ENCODE measurements at regions not wholly inside any gene's neighbourhood (a gene's known extent, or its start where the extent isn't known, plus 50 kb on each side); places are given as distances from the start of the nearest gene placed in this dataset.

DNA sequence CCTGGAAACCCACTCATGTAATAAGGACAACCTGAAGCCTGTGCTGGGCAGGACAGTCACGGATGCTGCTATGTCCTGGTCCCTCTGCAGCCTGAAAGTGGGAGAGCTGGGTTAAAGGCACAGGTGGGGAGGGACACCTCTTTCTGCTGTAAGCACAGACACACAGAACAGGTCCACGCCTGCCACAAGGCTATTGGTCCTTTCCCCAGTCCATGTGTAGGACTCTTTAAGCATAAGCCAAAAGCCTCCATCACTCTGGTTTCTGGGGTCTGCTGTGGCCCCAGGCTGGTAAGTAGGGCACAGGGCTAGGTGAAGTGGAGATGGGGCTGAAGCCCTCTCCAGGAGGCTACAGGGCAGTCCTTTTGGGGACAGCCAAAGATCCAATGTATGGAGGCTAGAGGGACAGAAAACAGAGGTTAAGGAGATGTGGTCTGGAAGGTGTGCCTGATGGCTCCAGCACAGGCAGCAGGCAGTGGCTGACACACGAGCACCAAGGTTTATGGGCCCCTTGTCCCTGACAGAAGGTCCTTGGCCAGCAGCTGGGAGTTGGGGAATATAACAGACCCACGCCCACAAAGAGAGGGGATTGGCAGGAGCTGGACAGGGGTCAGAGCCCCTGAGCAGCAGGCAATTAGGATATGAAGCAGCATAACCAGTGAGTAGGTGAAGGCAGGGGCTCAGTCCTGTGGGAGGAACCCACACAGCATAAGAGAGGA, 203.6 kb upstream of the MVB12B start:
- no peak overlapping the region for H3K27ac ChIP-seq (ENCODE audit: low read depth in 1 of 2, low read length in 1 of 2)
- no peaks in the 10 kb centered on the region for H3K4me1 ChIP-seq (ENCODE audit: control insufficient read depth in 2 of 2, insufficient read depth in 2 of 2, low read length in 2 of 2)
- H3K36me3 ChIP-seq (ENCODE audit: control insufficient read depth in 2 of 2, insufficient read depth in 2 of 2, low read length in 1 of 2) = no peaks in the 10 kb centered on the region
- no peaks in the 10 kb centered on the region for H3K9me3 ChIP-seq (ENCODE audit: control insufficient read depth in 2 of 2, insufficient read depth in 1 of 2, low read length in 1 of 2)
- H3K4me3 ChIP-seq (ENCODE audit: low read length in 2 of 2) = no peak overlapping the region
- H3K27me3 ChIP-seq (ENCODE audit: control insufficient read depth in 2 of 2, insufficient read depth in 1 of 2, low read length in 1 of 2) = peaks cover 0 to 13% of the 10 kb centered on the region in 2 donors
- whole genome bisulfite sequencing = 77% methylated on average over 4 of the region's 4 CpGs
- no peak for DNase-seq (ENCODE audit: low read depth in 6 of 9, low spot score in 9 of 9)

DNA sequence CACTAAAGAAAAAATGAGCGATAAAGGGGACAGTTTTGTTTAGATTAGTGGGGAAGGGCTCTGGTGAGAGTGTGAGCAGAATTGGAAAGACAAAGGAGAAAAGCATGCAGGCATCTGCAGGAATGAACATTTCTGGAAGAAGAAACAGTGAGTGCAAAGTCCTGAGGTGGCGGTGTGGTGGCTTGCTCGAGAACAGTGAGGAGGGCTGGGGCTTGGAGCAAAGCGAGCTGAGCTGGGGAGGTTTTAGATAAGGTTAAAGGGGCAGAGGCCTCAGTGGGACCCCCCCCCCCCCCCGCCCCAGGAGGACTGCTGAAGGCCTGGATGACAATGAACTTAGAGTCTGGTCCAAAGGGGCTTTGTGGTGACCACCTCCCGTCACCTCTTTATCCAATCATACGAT, 202.7 kb upstream of the MVB12B start:
- no peaks in the 10 kb centered on the region for H3K9me3 ChIP-seq (ENCODE audit: control insufficient read depth in 2 of 2, insufficient read depth in 1 of 2, low read length in 1 of 2)
- peaks cover 0 to 14% of the 10 kb centered on the region in 2 donors for H3K27me3 ChIP-seq (ENCODE audit: control insufficient read depth in 2 of 2, insufficient read depth in 1 of 2, low read length in 1 of 2)
- H3K4me3 ChIP-seq (ENCODE audit: low read length in 2 of 2) = no peak overlapping the region
- H3K27ac ChIP-seq (ENCODE audit: low read depth in 1 of 2, low read length in 1 of 2) = no peak overlapping the region
- H3K4me1 ChIP-seq (ENCODE audit: control insufficient read depth in 2 of 2, insufficient read depth in 2 of 2, low read length in 2 of 2) = no peaks in the 10 kb centered on the region
- WGBS = 69% methylated on average over 7 of the region's 7 CpGs
- no peak for DNase-seq (ENCODE audit: low read depth in 6 of 9, low spot score in 9 of 9)
- no peaks in the 10 kb centered on the region for H3K36me3 ChIP-seq (ENCODE audit: control insufficient read depth in 2 of 2, insufficient read depth in 2 of 2, low read length in 1 of 2)

DNA sequence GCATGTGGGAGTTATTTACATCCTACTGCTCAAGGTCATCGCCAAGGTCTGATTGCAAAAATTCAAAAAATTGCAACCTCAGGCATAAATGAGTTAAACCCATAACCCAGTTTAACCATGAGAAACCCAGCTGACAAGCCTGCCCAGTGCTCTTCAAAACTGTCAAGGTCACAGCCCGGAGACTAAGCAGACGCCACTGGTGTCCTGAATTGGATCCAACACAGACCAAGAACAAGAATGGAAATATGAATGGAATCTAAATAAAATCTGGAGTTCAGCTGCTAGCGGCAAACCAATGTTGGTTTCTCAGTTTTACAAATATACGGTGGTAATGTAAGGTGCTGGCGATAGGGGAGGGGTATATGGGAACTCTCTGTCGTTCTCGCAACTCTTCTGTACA, 201.5 kb upstream of the MVB12B start:
- DNase-seq (ENCODE audit: low read depth in 6 of 9, low spot score in 9 of 9) = no peak
- Histone ChIP-seq H3K4me1 (ENCODE audit: control insufficient read depth in 2 of 2, insufficient read depth in 2 of 2, low read length in 2 of 2) (no peaks in the 10 kb centered on the region), H3K36me3 (ENCODE audit: control insufficient read depth in 2 of 2, insufficient read depth in 2 of 2, low read length in 1 of 2) (no peaks in the 10 kb centered on the region), H3K4me3 (ENCODE audit: low read length in 2 of 2) (no peak overlapping the region), H3K27ac (ENCODE audit: low read depth in 1 of 2, low read length in 1 of 2) (no peak overlapping the region), H3K27me3 (ENCODE audit: control insufficient read depth in 2 of 2, insufficient read depth in 1 of 2, low read length in 1 of 2) (peaks cover 0 to 16% of the 10 kb centered on the region in 2 donors), H3K9me3 (ENCODE audit: control insufficient read depth in 2 of 2, insufficient read depth in 1 of 2, low read length in 1 of 2) (no peaks in the 10 kb centered on the region)
- WGBS = 95% methylated on average over 8 of the region's 8 CpGs

DNA sequence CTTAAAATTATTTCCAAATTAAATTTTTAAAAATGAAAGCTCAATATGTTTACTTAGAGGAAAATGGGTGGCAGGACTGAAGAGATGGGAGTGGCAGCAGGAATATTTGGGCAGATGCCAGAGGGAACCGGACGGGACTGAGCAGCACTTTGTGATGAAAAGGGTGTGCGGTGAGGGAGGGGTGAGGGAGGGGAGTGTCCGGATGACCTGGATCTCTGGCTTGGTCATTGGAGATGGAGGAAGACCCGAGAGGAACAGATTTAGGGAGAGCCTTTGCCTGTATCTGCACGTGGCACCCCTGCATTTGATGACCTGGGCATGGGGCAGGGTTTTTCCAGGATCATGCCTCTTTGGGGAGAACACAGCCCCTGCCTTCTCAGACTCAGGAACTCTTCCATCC, 201.1 kb upstream of the MVB12B start:
- no peak overlapping the region for H3K27ac ChIP-seq (ENCODE audit: low read depth in 1 of 2, low read length in 1 of 2)
- peaks cover 0 to 16% of the 10 kb centered on the region in 2 donors for H3K27me3 ChIP-seq (ENCODE audit: control insufficient read depth in 2 of 2, insufficient read depth in 1 of 2, low read length in 1 of 2)
- no peaks in the 10 kb centered on the region for H3K4me1 ChIP-seq (ENCODE audit: control insufficient read depth in 2 of 2, insufficient read depth in 2 of 2, low read length in 2 of 2)
- no peaks in the 10 kb centered on the region for H3K36me3 ChIP-seq (ENCODE audit: control insufficient read depth in 2 of 2, insufficient read depth in 2 of 2, low read length in 1 of 2)
- no peak for DNase-seq (ENCODE audit: low read depth in 6 of 9, low spot score in 9 of 9)
- no peaks in the 10 kb centered on the region for H3K9me3 ChIP-seq (ENCODE audit: control insufficient read depth in 2 of 2, insufficient read depth in 1 of 2, low read length in 1 of 2)
- H3K4me3 ChIP-seq (ENCODE audit: low read length in 2 of 2) = no peak overlapping the region
- 87% methylated on average over 6 of the region's 6 CpGs for WGBS

DNA sequence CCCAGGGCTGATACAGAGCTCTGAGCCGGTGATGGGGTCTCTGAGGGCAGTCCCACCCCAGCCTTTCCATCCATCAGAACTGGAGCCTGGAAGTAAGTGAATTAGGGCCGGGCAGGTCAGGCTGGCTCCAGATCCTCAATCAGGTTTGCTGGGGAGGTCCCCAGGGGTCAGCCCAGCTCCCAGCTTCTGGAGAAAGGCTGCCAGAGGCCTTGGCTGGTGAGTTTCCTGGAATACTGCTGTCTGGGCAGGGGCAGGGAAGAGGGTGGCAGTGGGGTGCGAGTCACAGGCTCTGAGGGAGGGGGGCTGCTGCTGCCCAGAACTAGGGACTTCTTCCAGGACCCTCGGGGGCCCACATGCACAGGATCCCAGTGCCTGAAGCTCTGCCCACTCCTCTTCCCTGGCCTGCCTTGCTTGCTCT, 200.6 kb upstream of the MVB12B start:
- Histone ChIP-seq H3K4me3 (ENCODE audit: low read length in 2 of 2) (no peak overlapping the region), H3K27me3 (ENCODE audit: control insufficient read depth in 2 of 2, insufficient read depth in 1 of 2, low read length in 1 of 2) (peaks cover 2 to 19% of the 10 kb centered on the region in 2 donors), H3K27ac (ENCODE audit: low read depth in 1 of 2, low read length in 1 of 2) (no peak overlapping the region), H3K36me3 (ENCODE audit: control insufficient read depth in 2 of 2, insufficient read depth in 2 of 2, low read length in 1 of 2) (no peaks in the 10 kb centered on the region), H3K4me1 (ENCODE audit: control insufficient read depth in 2 of 2, insufficient read depth in 2 of 2, low read length in 2 of 2) (no peaks in the 10 kb centered on the region), H3K9me3 (ENCODE audit: control insufficient read depth in 2 of 2, insufficient read depth in 1 of 2, low read length in 1 of 2) (no peaks in the 10 kb centered on the region)
- WGBS = 81% methylated on average over 4 of the region's 4 CpGs
- no peak for DNase-seq (ENCODE audit: low read depth in 6 of 9, low spot score in 9 of 9)

DNA sequence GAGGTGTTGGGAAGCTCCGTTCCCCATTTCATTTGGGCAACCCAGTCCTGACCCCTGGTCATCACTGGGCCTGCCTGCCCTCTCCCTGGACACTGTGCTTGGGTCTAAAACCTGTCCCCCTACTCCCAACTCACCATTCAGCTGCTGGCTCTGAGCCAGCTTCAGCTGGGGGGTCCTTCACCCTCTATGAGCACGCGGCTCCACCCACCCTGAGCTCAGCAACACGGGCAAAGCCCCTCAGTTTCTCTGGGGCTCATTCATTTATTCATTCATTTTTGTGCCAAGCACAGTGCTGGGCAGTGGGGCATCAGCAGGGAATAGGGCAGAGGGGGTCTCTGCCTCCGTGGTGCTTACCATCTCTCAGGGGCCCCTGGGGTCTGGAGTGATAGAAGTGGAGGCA, 199.8 kb upstream of the MVB12B start:
- Histone ChIP-seq H3K27ac (ENCODE audit: low read depth in 1 of 2, low read length in 1 of 2) (no peak overlapping the region), H3K4me1 (ENCODE audit: control insufficient read depth in 2 of 2, insufficient read depth in 2 of 2, low read length in 2 of 2) (no peaks in the 10 kb centered on the region), H3K36me3 (ENCODE audit: control insufficient read depth in 2 of 2, insufficient read depth in 2 of 2, low read length in 1 of 2) (no peaks in the 10 kb centered on the region), H3K9me3 (ENCODE audit: control insufficient read depth in 2 of 2, insufficient read depth in 1 of 2, low read length in 1 of 2) (no peaks in the 10 kb centered on the region), H3K4me3 (ENCODE audit: low read length in 2 of 2) (no peak overlapping the region), H3K27me3 (ENCODE audit: control insufficient read depth in 2 of 2, insufficient read depth in 1 of 2, low read length in 1 of 2) (peaks cover 2 to 21% of the 10 kb centered on the region in 2 donors)
- 89% methylated on average over 5 of the region's 5 CpGs for WGBS
- DNase-seq (ENCODE audit: low read depth in 6 of 9, low spot score in 9 of 9) = no peak

DNA sequence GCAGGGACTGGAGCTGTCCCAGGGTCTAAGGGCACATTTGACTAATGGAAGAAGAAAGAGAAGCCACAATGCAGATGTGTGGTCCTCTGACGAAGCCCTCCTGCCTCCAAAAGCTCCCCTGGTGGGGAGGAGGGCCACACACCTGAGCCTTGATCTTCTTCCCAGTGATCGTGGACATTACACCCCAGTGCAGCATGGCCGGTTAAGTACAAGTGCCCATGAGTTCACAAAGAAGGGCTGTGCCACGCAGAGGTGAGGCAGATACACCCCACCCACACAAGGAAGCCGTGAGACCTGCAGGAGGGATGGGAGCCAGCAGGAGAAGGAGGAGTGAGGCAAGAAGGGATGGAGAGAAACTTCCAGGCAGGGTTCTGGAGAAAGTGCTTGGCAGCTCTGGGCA, 199.0 kb upstream of the MVB12B start:
- no peaks in the 10 kb centered on the region for H3K36me3 ChIP-seq (ENCODE audit: control insufficient read depth in 2 of 2, insufficient read depth in 2 of 2, low read length in 1 of 2)
- H3K9me3 ChIP-seq (ENCODE audit: control insufficient read depth in 2 of 2, insufficient read depth in 1 of 2, low read length in 1 of 2) = no peaks in the 10 kb centered on the region
- 79% methylated on average over 5 of the region's 5 CpGs for WGBS
- H3K27me3 ChIP-seq (ENCODE audit: control insufficient read depth in 2 of 2, insufficient read depth in 1 of 2, low read length in 1 of 2) = peaks cover 2 to 21% of the 10 kb centered on the region in 2 donors
- H3K4me1 ChIP-seq (ENCODE audit: control insufficient read depth in 2 of 2, insufficient read depth in 2 of 2, low read length in 2 of 2) = no peaks in the 10 kb centered on the region
- H3K4me3 ChIP-seq (ENCODE audit: low read length in 2 of 2) = no peak overlapping the region
- no peak overlapping the region for H3K27ac ChIP-seq (ENCODE audit: low read depth in 1 of 2, low read length in 1 of 2)
- DNase-seq (ENCODE audit: low read depth in 6 of 9, low spot score in 9 of 9) = no peak

DNA sequence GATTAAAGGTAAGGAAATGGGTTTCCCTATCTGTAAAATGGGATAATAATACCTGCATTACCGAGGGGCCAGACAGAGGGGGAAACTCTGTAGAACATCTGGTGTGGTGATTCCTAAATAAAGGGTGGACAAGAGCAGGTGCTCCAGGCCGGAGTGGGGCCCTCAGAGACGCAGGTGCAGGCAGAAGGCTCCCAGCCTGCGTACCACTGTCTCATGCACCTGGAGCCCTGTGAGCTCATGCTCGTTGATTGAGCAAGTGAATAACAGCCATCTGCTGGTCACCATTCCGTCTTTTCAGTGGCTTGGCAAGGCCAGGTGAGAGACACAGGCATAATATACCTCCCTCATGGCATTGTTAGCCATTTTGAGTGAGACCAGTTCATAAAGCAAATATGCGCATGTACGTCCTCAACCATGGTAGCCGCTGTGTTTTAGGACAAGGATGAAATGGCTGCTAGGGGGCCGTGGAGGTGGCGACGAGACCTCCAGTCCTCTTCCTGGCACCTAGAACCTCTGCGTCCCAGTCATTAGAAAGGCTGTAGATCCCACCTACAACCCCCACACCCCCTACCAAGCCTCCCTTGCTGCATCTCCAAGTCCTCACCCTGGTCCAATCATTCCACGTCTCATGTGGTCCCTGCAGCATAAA, 198.0 kb upstream of the MVB12B start:
- no peak overlapping the region for H3K27ac ChIP-seq (ENCODE audit: low read depth in 1 of 2, low read length in 1 of 2)
- no peaks in the 10 kb centered on the region for H3K36me3 ChIP-seq (ENCODE audit: control insufficient read depth in 2 of 2, insufficient read depth in 2 of 2, low read length in 1 of 2)
- H3K4me3 ChIP-seq (ENCODE audit: low read length in 2 of 2) = no peak overlapping the region
- peaks cover 2 to 16% of the 10 kb centered on the region in 2 donors for H3K27me3 ChIP-seq (ENCODE audit: control insufficient read depth in 2 of 2, insufficient read depth in 1 of 2, low read length in 1 of 2)
- no peaks in the 10 kb centered on the region for H3K9me3 ChIP-seq (ENCODE audit: control insufficient read depth in 2 of 2, insufficient read depth in 1 of 2, low read length in 1 of 2)
- WGBS = 89% methylated on average over 14 of the region's 14 CpGs
- no peaks in the 10 kb centered on the region for H3K4me1 ChIP-seq (ENCODE audit: control insufficient read depth in 2 of 2, insufficient read depth in 2 of 2, low read length in 2 of 2)
- DNase-seq (ENCODE audit: low read depth in 6 of 9, low spot score in 9 of 9) = no peak

DNA sequence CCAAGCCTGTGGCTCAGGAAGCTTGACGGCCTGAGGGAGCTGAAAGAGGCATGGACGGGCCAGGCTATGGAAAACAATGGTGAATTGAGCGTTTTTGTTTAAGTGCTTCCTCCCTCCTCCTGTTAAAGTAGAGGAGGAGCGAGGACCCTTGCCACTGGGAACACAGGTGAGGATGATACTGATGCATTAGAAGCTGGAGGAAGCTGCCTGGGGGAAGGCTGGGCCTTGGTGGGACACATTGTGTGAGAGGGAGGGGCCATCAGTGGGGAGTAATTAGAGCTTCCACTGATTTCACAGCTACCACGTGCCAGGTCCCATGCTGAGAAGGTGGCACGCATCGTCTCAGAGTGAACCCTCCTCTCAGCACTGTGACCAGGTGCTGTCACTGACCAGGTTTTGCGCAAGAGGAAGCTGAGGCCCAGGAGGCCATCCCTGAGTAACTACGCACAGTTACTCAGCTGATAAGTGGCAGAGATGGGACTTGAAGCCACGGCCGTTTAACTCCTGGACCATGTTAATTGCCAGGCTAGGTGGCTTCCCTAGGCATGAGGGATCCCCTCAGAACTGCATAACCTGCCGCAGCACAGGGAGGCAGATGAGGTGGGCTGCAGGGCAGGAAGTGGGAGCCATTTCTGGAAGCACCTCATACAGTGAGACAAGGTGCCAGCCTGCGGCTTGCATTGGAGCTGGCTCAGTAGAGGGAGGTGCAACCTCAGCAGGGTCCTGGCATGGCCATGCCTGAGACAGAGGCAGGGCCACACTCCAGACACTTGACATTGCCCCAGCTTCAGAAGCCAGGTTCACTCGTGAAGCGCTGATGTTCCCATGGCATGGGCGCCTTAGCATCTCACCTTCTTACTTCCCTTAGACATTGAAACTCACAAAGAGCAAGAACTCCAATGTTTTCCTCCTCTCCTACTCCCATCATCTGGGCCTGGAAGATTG, 195.3 kb upstream of the MVB12B start:
- Histone ChIP-seq H3K4me3 (ENCODE audit: low read length in 2 of 2) (no peak overlapping the region), H3K9me3 (ENCODE audit: control insufficient read depth in 2 of 2, insufficient read depth in 1 of 2, low read length in 1 of 2) (no peaks in the 10 kb centered on the region), H3K27me3 (ENCODE audit: control insufficient read depth in 2 of 2, insufficient read depth in 1 of 2, low read length in 1 of 2) (peaks cover 2 to 12% of the 10 kb centered on the region in 2 donors), H3K27ac (ENCODE audit: low read depth in 1 of 2, low read length in 1 of 2) (no peak overlapping the region), H3K4me1 (ENCODE audit: control insufficient read depth in 2 of 2, insufficient read depth in 2 of 2, low read length in 2 of 2) (no peaks in the 10 kb centered on the region), H3K36me3 (ENCODE audit: control insufficient read depth in 2 of 2, insufficient read depth in 2 of 2, low read length in 1 of 2) (no peaks in the 10 kb centered on the region)
- 81% methylated on average over 16 of the region's 16 CpGs for WGBS
- DNase-seq (ENCODE audit: low read depth in 6 of 9, low spot score in 9 of 9) = no peak
